ENCODE measurements at regions not wholly inside any gene's neighbourhood (a gene's known extent, or its start where the extent isn't known, plus 50 kb on each side); places are given as distances from the start of the nearest gene placed in this dataset.

DNA sequence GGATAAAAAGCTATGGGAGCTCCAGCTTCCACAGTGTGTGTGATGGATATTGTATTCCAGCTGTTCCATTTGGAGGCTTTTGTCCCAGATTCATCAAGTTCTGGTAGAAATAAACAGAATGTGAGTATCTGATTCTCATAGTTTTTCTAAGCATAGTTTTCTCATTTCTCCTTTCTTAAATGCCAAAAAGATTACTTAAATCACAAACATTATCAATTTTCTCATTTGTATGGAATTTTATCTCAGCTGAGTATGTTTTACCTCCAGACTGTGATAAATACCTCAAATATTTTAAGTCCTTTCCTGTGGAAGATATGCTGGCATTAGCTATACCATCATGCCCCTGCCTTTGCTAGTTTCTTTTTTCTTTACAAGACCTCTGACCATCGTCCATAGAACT is 767.3 kb downstream of the TFAP2A start:
- no peak for DNase-seq

DNA sequence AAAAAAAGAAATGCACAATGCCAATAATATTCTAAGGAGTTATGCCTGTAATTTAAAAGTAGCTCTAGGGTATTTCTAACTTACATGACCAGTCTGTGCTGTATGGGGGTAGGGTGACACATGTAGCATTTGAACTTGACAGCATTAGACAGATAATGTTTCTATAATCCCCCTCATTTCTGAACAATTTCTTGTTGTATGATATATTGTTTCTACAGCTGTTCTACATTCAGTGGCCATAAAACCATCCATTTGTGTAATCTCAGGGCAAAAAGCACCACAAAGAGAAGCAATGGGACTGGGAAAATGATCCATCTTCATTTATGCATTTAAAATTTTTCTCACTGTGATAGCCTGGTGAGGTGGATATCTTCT is 767.8 kb downstream of the TFAP2A start:
- DNase-seq: no peak

- no peak for DNase-seq
These were observed 768.4 kb downstream of the TFAP2A start for GRCh38 chr6:9646342-9647070.

DNA sequence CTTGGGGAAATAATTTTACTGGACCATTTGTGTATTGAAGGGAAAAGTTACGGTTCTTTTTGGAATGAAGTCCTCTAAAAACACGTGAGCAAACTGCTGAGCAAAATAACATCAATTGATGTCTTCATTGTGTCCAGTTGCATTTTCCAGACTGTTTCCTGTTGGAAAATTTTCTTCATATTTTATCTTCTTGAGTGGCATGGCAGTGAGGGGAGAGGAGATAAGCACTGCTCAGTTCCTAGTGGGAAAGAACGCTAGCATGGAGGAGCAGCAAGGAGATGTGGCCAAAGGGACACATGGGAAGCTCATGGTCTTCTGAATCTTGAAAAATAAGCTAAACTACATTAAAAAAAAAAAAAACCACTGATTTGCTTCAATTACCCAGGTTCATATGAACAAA is 776.0 kb downstream of the TFAP2A start:
- DNase-seq: no peak

GRCh38 chr6:9634776-9635175 is 780.1 kb downstream of the TFAP2A start:
- DNase-seq: no peak

DNA sequence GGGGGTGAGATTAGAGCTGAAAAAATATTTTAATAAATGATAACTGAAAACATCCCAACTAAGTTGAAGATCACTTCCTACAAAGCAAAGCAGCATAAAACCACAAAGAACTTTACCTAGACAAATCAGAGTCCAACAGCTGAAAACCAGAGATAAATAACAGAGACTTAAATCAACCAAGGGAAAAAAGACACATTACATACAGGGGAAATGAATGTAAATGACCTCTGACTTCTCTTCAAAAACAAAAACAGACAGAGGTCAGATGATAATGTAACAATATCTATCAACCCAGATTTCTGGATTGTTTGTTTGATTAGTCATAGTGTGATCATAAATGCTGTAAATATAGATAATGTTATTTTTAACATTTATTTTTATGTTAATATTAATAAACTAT is 782.8 kb downstream of the TFAP2A start:
- DNase-seq: no peak

- DNase-seq: no peak
These were observed 786.1 kb downstream of the TFAP2A start for GRCh38 chr6:9628819-9629218.

GRCh38 chr6:9627916-9628315 is 787.0 kb downstream of the TFAP2A start:
- no peak for DNase-seq

GRCh38 chr6:9623985-9624384 is 790.9 kb downstream of the TFAP2A start:
- DNase-seq: no peak

DNA sequence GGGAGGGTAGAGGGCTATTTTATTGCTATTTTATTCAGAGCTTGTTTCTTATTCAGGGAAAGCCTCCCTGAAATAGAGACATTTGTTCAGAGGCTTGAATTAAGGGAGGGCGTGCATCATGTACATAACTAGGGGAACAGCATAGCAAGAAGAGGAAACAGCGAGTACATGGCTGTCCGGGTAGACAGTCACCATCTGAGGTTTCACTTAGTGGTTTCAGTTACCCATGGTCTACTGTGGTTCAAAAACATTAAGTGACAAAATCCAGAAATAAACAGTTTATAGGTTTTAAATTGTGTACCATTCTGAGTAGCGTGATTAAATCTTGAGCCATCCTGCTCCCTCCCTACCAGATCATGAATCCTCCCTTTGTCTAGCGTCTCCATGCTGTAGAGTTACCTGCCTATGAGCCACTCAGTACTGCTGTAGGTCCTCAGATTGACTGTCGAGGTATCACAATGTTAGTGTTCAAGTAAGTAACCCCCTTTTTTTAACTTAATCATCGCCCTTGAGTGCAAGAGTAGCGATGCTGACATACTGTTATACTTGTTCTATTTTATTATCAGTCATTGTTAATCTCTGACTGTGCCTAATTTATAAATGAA is 791.5 kb downstream of the TFAP2A start:
- no peak for DNase-seq

- no peak for DNase-seq
These were observed 793.6 kb downstream of the TFAP2A start for GRCh38 chr6:9621276-9621675.

GRCh38 chr6:9620687-9621086 is 794.2 kb downstream of the TFAP2A start:
- no peak for DNase-seq

DNA sequence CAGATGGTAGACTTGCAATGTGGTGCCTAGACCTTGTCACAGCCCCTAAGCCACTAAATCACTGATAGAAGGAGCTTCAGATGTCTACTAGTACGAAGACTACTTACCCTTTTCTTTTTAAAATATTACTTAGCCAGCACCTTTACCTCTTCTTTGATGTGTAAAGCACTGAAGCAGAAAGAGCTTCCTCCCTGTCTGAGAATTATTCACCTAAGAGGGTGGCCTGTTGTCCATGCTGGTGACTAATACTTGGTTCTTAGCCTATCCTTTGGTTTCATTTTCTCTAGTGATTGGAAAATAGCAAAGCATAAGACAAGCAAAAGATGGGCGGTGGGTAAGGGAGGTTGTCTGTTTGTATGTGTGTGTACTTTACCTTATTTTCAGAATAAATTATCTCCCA is 794.6 kb downstream of the TFAP2A start:
- DNase-seq: no peak

DNA sequence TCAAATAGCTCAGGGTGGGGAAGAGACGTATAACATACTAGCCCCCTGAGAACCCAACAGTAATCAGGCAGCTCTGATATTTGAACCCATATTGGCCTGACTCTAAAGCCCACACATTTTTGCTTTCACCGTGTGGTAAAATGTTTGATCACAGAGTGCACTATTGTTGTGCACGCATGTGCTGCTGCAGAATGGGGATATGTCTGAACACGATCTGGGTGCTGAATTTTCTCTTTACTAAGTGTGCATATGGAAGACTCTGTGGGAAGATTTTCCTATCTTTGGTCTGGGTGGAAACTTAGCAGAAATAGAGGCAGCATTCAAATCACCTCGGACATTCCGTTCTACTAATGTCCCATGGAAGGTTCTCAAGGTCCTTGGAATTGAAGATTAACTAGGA is 800.1 kb downstream of the TFAP2A start:
- no peak for DNase-seq

DNA sequence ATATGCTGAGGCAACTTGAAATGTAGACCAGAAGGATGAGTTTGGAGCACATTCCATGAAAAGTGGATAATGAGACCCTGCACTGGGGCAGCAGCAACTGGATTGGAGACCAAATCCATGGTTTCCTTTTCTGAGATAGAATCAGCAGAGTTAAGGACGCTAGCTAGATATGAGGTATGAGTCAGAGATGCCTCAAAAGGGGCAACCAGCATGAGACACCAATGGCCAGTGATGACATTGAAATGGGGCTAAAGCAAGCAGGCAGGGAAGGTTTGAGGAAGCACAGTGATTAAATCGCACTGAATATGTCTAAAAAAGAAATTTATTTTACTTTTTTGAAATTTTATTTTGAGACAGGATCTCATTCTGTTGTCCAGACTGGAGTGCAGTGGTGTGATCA is 802.4 kb downstream of the TFAP2A start:
- DNase-seq: no peak

DNA sequence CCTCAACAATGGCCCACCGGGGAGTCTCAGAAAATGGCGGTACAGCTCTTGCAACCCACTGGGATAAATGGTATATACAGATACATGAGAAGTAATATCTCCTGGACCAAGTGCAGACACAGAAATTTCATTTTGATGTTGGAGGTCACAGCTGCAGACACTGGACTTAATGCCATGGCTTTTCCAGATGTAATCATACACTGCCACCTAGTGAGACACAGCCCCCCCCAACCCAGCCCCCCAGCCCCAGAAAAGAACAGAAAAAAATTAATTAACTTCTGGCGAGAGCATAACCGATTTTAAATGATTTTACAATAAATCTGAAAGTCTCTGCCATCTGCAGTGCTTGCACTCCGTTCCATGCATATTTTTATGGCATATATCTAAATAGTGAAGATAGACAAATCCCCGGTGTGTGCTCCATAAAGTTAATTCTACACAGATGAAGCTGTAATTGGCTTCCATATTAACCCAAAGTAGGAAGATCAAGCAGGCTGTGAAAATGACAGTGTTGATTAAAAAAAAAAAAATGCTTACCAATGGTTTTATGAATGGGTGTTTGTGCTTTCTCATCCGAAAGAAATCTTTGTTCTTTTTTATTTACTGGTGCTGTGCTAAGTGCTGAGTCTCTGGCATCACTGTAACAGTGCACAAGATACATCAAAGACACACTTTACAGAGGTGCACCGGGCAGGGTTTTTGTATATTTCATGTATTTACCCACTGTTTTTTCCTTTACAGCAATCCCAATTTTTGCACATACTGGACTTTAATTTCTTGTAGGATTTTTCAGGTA is 804.1 kb downstream of the TFAP2A start:
- no peak for DNase-seq

DNA sequence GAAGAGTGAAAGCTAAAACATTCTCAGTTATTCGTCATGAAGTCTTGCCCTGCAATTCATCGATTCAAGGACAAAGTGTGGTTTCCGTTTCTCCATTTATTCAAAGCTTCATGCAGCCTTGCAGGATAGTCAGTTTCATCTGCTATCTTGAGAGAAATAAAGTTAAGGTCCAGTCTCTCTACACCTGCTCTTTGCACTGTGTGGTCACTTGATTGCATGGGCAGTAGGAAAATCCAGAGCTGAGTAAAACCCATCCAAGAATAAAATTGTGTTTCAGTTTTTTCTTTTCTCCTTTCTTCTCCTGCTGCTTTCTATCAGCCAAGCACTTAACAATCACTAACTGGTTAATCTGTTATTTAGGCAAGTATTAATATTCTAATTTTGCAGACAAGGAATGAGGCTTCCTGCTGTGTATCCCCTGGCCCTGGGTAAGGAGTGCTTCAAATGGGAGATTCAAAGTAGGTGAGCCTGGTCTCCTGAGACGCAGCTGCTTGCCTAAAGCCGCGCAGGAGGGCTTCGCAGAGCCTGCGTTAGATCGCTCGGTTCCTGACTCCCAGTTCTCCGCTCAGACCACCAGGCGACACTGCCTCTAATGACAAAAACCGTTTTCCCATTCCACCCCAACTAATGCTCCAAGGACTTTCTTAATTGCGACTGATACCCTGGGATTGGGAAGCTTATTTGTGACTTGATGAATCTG is 808.3 kb downstream of the TFAP2A start:
- no peak for DNase-seq

- DNase-seq: no peak
These were observed 820.1 kb downstream of the TFAP2A start for GRCh38 chr6:9594746-9595145.

DNA sequence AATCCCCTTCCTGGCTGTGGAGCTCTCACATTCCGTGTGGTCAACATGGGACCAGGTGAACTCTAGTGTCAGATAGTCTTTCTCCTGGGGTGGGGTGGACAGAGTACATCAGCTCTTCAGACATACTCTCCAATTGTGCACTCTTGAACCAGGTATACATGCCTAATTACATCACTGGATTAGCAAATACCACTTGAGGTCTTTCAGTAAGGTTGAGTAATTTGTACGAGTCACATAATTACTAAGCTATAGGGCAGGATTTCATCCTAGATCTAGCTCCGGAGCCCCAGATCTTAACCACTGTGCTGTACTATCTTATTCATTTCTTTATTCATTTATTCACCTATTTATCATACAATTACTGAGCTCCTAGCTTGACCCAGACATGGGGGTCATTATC is 821.3 kb downstream of the TFAP2A start:
- DNase-seq: no peak

GRCh38 chr6:9583753-9584352 is 831.0 kb downstream of the TFAP2A start:
- no peak for DNase-seq

- DNase-seq: no peak
These were observed 833.7 kb downstream of the TFAP2A start for GRCh38 chr6:9581155-9581554.

- no peak for DNase-seq
These were observed 838.4 kb downstream of the TFAP2A start for GRCh38 chr6:9576521-9576920.

DNA sequence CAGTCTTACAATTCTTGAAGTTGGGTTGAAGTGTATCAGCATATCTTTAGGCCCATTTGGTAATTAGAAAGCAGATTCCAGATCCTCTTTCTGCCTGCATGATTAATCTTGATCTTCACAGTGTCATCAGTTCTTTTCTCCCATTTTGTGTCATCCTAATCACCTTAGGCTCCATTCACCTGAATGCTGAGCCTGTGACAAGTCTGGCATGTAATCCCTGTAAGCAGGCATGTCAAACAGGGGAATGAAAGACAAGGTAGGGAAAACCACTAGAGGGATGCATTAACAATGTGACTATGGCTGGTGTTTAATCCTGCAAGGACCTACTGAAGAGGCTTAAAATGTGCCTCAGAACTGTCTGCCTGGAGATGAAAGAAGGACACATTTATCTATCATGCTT is 848.8 kb downstream of the TFAP2A start:
- DNase-seq: no peak
